ENCODE measurements at regions not wholly inside any gene's neighbourhood (a gene's known extent, or its start where the extent isn't known, plus 50 kb on each side); places are given as distances from the start of the nearest gene placed in this dataset.

DNA sequence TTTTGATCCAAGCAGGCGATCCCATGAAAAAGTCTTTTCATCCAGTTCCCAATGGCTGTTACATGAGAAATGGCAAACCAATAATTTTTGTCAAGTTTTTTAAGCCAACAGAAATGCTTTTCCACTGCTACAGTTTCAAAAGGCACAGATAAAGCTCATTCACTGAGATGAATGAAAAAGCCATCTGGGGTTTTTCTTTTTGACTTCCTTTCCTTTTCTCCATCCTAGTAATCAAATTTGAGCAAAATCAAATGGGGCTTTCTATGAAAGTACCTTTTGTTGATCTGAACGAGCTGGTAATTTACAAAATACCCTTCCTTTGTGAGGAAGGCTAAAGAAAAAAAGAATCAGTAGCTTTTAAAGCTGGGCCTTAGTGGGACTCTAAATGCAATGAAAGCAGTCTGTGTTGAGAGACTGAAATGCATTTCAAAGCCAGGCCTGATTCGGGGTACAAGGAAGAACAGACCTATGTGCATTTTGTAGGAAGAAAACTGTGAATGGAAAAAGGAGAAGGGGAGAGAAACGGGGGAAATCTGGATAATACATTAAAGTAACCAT is 185.2 kb upstream of the DNAJC19 start:
- TF ChIP-seq, protein P1, sequence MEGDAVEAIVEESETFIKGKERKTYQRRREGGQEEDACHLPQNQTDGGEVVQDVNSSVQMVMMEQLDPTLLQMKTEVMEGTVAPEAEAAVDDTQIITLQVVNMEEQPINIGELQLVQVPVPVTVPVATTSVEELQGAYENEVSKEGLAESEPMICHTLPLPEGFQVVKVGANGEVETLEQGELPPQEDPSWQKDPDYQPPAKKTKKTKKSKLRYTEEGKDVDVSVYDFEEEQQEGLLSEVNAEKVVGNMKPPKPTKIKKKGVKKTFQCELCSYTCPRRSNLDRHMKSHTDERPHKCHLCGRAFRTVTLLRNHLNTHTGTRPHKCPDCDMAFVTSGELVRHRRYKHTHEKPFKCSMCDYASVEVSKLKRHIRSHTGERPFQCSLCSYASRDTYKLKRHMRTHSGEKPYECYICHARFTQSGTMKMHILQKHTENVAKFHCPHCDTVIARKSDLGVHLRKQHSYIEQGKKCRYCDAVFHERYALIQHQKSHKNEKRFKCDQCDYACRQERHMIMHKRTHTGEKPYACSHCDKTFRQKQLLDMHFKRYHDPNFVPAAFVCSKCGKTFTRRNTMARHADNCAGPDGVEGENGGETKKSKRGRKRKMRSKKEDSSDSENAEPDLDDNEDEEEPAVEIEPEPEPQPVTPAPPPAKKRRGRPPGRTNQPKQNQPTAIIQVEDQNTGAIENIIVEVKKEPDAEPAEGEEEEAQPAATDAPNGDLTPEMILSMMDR (conservative IDR thresholded peaks at IDR 0.05; ENCODE audit: low read depth in 2 of 2) = no peak
- no peak for TF ChIP-seq REST (IDR thresholded peaks at IDR 0.05; ENCODE audit: unreplicated experiment)
- TF ChIP-seq ZNF114 (CRISPR knock-in tag; IDR thresholded peaks at IDR 0.05) = no peak
- no peak for TF ChIP-seq NANOG (IDR thresholded peaks at IDR 0.05; ENCODE audit: borderline replicate concordance)
- no peak for TF ChIP-seq EZH2 (IDR thresholded peaks at IDR 0.05; ENCODE audit: low read depth, unreplicated experiment)
- TF ChIP-seq POLR2AphosphoS5 (IDR thresholded peaks at IDR 0.05; ENCODE audit: low read depth) = no peak
- TF ChIP-seq JUNB (IDR thresholded peaks at IDR 0.05; ENCODE audit: unreplicated experiment) = no peak
- no peak for TF ChIP-seq EZH2phosphoT487 (IDR thresholded peaks at IDR 0.05; ENCODE audit: unreplicated experiment)

Data from GM23338 (cell line).